ENCODE measurements at regions not wholly inside any gene's neighbourhood (a gene's known extent, or its start where the extent isn't known, plus 50 kb on each side); places are given as distances from the start of the nearest gene placed in this dataset.
A peak's percentile ranks its signal among the peaks of the same experiment; 100 is the strongest.

GRCh38 chr6:91751526-91751925 lies 1164.7 kb upstream of the MAP3K7 start:
- DNase-seq (ENCODE audit: low read depth) = no peak
- peak; percentile 15; the same call in 1 of the 2 replicates for TF ChIP-seq CTCF (IDR thresholded peaks at IDR 0.05; ENCODE audit: control insufficient read depth, extremely low read depth, insufficient read depth)
- H3K4me3 ChIP-seq (ENCODE audit: low read depth, low read length) = no peak overlapping the region

- no peak overlapping the region for H3K4me3 ChIP-seq (ENCODE audit: low read depth, low read length)
- TF ChIP-seq CTCF (IDR thresholded peaks at IDR 0.05; ENCODE audit: control insufficient read depth, extremely low read depth, insufficient read depth) = no peak
- DNase-seq (ENCODE audit: low read depth) = peak; percentile 18
Measured at GRCh38 chr6:91744566-91744965, 1157.7 kb upstream of the MAP3K7 start.

GRCh38 chr6:91743756-91744155 lies 1156.9 kb upstream of the MAP3K7 start:
- H3K4me3 ChIP-seq (ENCODE audit: low read depth, low read length) = no peak overlapping the region
- no peak for TF ChIP-seq CTCF (IDR thresholded peaks at IDR 0.05; ENCODE audit: control insufficient read depth, extremely low read depth, insufficient read depth)
- no peak for DNase-seq (ENCODE audit: low read depth)

- H3K4me3 ChIP-seq (ENCODE audit: low read depth, low read length) = no peak overlapping the region
- DNase-seq (ENCODE audit: low read depth) = no peak
- no peak for TF ChIP-seq CTCF (IDR thresholded peaks at IDR 0.05; ENCODE audit: control insufficient read depth, extremely low read depth, insufficient read depth)
Measured at GRCh38 chr6:91731939-91732338, 1145.1 kb upstream of the MAP3K7 start.

GRCh38 chr6:91730710-91731109 lies 1143.8 kb upstream of the MAP3K7 start:
- no peak overlapping the region for H3K4me3 ChIP-seq (ENCODE audit: low read depth, low read length)
- DNase-seq (ENCODE audit: low read depth) = no peak

GRCh38 chr6:91720324-91720723 lies 1133.5 kb upstream of the MAP3K7 start:
- no peak for DNase-seq (ENCODE audit: low read depth)
- TF ChIP-seq CTCF (IDR thresholded peaks at IDR 0.05; ENCODE audit: control insufficient read depth, extremely low read depth, insufficient read depth) = no peak

More at GRCh38 chr6:91730710-91731109, 1143.8 kb upstream of the MAP3K7 start:
- no peak for TF ChIP-seq CTCF (IDR thresholded peaks at IDR 0.05; ENCODE audit: control insufficient read depth, extremely low read depth, insufficient read depth)

GRCh38 chr6:91719414-91719813 lies 1132.5 kb upstream of the MAP3K7 start:
- no peak overlapping the region for H3K4me3 ChIP-seq (ENCODE audit: low read depth, low read length)
- no peak for DNase-seq (ENCODE audit: low read depth)
- TF ChIP-seq CTCF (IDR thresholded peaks at IDR 0.05; ENCODE audit: control insufficient read depth, extremely low read depth, insufficient read depth) = no peak

More at GRCh38 chr6:91720324-91720723, 1133.5 kb upstream of the MAP3K7 start:
- H3K4me3 ChIP-seq (ENCODE audit: low read depth, low read length) = no peak overlapping the region
